GM12891 (cell line): ENCODE measurements at regions not wholly inside any gene's neighbourhood (a gene's known extent, or its start where the extent isn't known, plus 50 kb on each side); places are given as distances from the start of the nearest gene placed in this dataset.

Experiments used
- POLR2A ChIP-seq: IDR thresholded peaks from 2 replicates; pipeline ENCODE4 v1.6.1; 2011; ENCODE audit warnings: low read depth, low read length, control low read depth
- POLR2AphosphoS5 ChIP-seq: IDR thresholded peaks from 2 replicates; pipeline ENCODE4 v1.6.1; 2011; ENCODE audit warnings: low read depth, low read length, control low read depth
- POU2F2 ChIP-seq: IDR thresholded peaks from 2 replicates; pipeline ENCODE4 v1.6.1; 2011; ENCODE audit warnings: low read depth, mild to moderate bottlenecking, control low read depth, low read length, moderate library complexity
- TAF1 ChIP-seq: IDR thresholded peaks from 2 replicates; pipeline ENCODE4 v1.6.1; 2011; ENCODE audit warnings: low read depth, low read length, control low read depth

- TF ChIP-seq POLR2AphosphoS5 (no peak), POLR2A (no peak), TAF1 (no peak), POU2F2 (no peak)
Observed at GRCh38 chr1:112803906-112804762, 89.0 kb upstream of the PPM1J start.
